ENCODE measurements at regions not wholly inside any gene's neighbourhood (a gene's known extent, or its start where the extent isn't known, plus 50 kb on each side); places are given as distances from the start of the nearest gene placed in this dataset.

GRCh38 chr4:27619435-27619834, 758.8 kb downstream of the STIM2 start:
- TF ChIP-seq CTCF (IDR thresholded peaks at IDR 0.05) (no peak), POLR2A (IDR thresholded peaks at IDR 0.05) (no peak), POLR2AphosphoS5 (IDR thresholded peaks at IDR 0.05) (no peak)
